ENCODE measurements at regions not wholly inside any gene's neighbourhood (a gene's known extent, or its start where the extent isn't known, plus 50 kb on each side); places are given as distances from the start of the nearest gene placed in this dataset.
"Not testable (repeated sequence)": the region's sequence is repeated elsewhere in the genome, so short reads cannot be mapped to it uniquely, and the experiment has no call there.

- no peak for DNase-seq
These were observed 189.4 kb downstream of the CCT6B start for GRCh38 chr17:34771891-34772290.

GRCh38 chr17:34770586-34770985, 190.7 kb downstream of the CCT6B start:
- DNase-seq: no peak

- no peak for DNase-seq
These were observed 190.5 kb downstream of the TMEM132E start for GRCh38 chr17:34769899-34770298.

GRCh38 chr17:34769049-34769448, 189.7 kb downstream of the TMEM132E start:
- no peak for DNase-seq

GRCh38 chr17:34765291-34765690, 185.9 kb downstream of the TMEM132E start:
- DNase-seq: no peak

GRCh38 chr17:34764716-34765115, 185.3 kb downstream of the TMEM132E start:
- no peak for DNase-seq

GRCh38 chr17:34763728-34764665, 184.6 kb downstream of the TMEM132E start:
- no peak for DNase-seq

- DNase-seq: no peak
These were observed 182.7 kb downstream of the TMEM132E start for GRCh38 chr17:34762078-34762477.

- DNase-seq: no peak
These were observed 182.3 kb downstream of the TMEM132E start for GRCh38 chr17:34761646-34762045.

GRCh38 chr17:34760931-34761495, 181.6 kb downstream of the TMEM132E start:
- no peak for DNase-seq

GRCh38 chr17:34758718-34759117, 179.3 kb downstream of the TMEM132E start:
- DNase-seq: no peak

GRCh38 chr17:34758316-34758715, 178.9 kb downstream of the TMEM132E start:
- no peak for DNase-seq

- no peak for DNase-seq
These were observed 178.2 kb downstream of the TMEM132E start for GRCh38 chr17:34757611-34758010.

GRCh38 chr17:34757106-34757505, 177.7 kb downstream of the TMEM132E start:
- DNase-seq: no peak

- no peak for DNase-seq
These were observed 177.2 kb downstream of the TMEM132E start for GRCh38 chr17:34756637-34757021.

- DNase-seq: no peak
These were observed 176.7 kb downstream of the TMEM132E start for GRCh38 chr17:34755981-34756636.

GRCh38 chr17:34755371-34755770, 176.0 kb downstream of the TMEM132E start:
- no peak for DNase-seq

GRCh38 chr17:34750004-34750403, 170.6 kb downstream of the TMEM132E start:
- no peak for DNase-seq

- DNase-seq: no peak
These were observed 162.6 kb downstream of the TMEM132E start for GRCh38 chr17:34741967-34742366.

GRCh38 chr17:34740565-34741520, 161.5 kb downstream of the TMEM132E start:
- no peak for DNase-seq

- DNase-seq: no peak
These were observed 160.0 kb downstream of the TMEM132E start for GRCh38 chr17:34739386-34739785.

GRCh38 chr17:34737673-34738072, 158.3 kb downstream of the TMEM132E start:
- not testable (repeated sequence) for DNase-seq

- DNase-seq: no peak
These were observed 157.2 kb downstream of the TMEM132E start for GRCh38 chr17:34736611-34737010.
